Choroid plexus epithelial cell (primary cell): ENCODE measurements at regions not wholly inside any gene's neighbourhood (a gene's known extent, or its start where the extent isn't known, plus 50 kb on each side); places are given as distances from the start of the nearest gene placed in this dataset.

Experiments used
- DNase-seq: peaks from one replicate; pipeline ENCODE4 v3.0.0-alpha.2; 2010; ENCODE audit warnings: low read depth
- H3K4me3 ChIP-seq: 2 replicates; pipeline ENCODE4 v1.5.1; 2011; ENCODE audit warnings: low read depth, mild to moderate bottlenecking, control low read depth, low read length, moderate library complexity
- TF ChIP-seq, protein P1 (sequence below): conservative IDR thresholded peaks from 2 replicates; pipeline ENCODE4 v1.5.1; 2011; ENCODE audit warnings: low read depth, mild to moderate bottlenecking, control low read depth, inconsistent platforms, low read length, moderate library complexity

- TF ChIP-seq, protein P1, sequence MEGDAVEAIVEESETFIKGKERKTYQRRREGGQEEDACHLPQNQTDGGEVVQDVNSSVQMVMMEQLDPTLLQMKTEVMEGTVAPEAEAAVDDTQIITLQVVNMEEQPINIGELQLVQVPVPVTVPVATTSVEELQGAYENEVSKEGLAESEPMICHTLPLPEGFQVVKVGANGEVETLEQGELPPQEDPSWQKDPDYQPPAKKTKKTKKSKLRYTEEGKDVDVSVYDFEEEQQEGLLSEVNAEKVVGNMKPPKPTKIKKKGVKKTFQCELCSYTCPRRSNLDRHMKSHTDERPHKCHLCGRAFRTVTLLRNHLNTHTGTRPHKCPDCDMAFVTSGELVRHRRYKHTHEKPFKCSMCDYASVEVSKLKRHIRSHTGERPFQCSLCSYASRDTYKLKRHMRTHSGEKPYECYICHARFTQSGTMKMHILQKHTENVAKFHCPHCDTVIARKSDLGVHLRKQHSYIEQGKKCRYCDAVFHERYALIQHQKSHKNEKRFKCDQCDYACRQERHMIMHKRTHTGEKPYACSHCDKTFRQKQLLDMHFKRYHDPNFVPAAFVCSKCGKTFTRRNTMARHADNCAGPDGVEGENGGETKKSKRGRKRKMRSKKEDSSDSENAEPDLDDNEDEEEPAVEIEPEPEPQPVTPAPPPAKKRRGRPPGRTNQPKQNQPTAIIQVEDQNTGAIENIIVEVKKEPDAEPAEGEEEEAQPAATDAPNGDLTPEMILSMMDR, result no peak
- H3K4me3 ChIP-seq, result no peak overlapping the region
- DNase-seq, result no peak
Observed at GRCh38 chr3:4139462-4140140, 163.6 kb upstream of the SETMAR start.

DNA sequence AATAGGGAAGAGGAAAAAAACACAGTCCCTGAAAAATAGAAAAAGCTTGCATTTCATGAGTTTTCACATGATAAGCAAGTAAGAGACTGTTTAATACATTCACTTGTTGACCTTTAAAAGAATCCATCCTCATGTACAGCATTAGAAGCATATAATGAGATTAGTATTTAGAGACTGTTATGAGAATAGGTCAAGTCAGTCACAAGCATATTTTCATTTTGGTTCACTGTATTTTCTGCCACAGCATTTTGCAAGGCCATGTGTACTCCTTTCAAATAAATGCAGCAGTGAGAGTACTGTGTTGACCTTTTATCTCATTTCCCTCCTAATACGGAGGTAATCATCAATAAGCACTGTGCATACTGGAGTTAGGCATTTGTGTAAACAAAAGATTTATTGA, 162.2 kb upstream of the SETMAR start:
- H3K4me3 ChIP-seq, result no peak overlapping the region
- no peak for DNase-seq
- TF ChIP-seq, protein P1, result no peak

DNA sequence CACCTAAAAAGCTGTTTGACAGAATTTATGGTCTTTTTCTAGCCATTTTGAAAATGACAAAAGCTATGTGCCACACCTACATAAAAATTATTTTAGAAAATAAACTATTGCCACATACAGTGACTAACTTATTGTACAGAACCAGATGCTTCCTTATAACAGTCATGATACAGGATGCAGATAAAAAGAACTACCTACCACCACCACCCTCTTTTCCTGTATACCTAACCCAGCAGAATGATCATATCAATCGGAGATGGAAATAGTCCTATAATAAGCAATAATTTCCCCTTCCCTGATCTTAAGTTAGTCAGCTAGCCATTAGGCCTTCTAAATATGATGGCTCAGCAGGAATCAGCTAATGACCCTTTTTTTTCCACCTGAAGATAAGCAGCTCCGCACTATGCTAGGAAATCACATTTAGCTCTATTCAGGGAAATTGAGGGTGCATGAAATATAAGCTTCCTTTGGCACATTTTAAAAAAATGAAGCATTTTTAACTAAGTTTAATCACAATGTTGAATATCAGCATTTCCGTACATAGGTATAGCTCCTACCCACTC, 155.5 kb upstream of the SETMAR start:
- TF ChIP-seq, protein P1, result no peak
- no peak overlapping the region for H3K4me3 ChIP-seq
- no peak for DNase-seq

DNA sequence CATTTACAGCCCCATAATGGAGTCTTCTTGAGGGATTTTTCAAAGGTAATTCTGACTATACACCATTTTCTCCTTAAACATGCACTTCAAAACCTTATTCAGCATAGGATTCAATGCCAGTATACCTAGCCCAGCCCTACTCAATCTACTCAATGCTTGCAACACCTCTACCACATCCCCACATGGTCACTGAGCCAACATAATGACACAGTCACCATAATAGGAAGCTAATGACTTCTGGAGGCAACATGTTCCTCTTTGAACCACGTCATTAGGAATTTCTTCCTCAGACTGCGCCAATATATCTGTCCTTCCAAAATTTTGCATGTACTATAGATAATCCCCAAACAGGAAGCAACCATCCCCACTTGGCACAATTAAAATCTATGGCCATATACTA, 153.9 kb upstream of the SETMAR start:
- TF ChIP-seq, protein P1, result no peak
- DNase-seq, result no peak
- no peak overlapping the region for H3K4me3 ChIP-seq

- DNase-seq, result no peak
- TF ChIP-seq, protein P1, result no peak
- no peak overlapping the region for H3K4me3 ChIP-seq
Observed at GRCh38 chr3:4150816-4151215, 152.4 kb upstream of the SETMAR start.

- no peak for DNase-seq
- TF ChIP-seq, protein P1, result no peak
- no peak overlapping the region for H3K4me3 ChIP-seq
Observed at GRCh38 chr3:4151859-4152258, 151.3 kb upstream of the SETMAR start.

GRCh38 chr3:4153771-4154170, 149.4 kb upstream of the SETMAR start:
- DNase-seq, result no peak
- H3K4me3 ChIP-seq, result no peak overlapping the region
- TF ChIP-seq, protein P1, result no peak
